Lung (tissue), 11 donors: ENCODE measurements at regions not wholly inside any gene's neighbourhood (a gene's known extent, or its start where the extent isn't known, plus 50 kb on each side); places are given as distances from the start of the nearest gene placed in this dataset.

Source experiments
- ATAC-seq: fragments of 200-7000 bp; cut with Tn5 transposase; one replicate; pipeline ENCODE4 v1.9.1; 2020; ENCODE audit warnings: moderate number of reproducible peaks; ENCODE audit not compliant: insufficient read depth, low FRiP score
- DNase-seq, 3 donors: peaks; one replicate each; pipeline ENCODE4 v3.0.0-alpha.2; 2013 to 2017
- H3K27ac ChIP-seq, 2 donors: one replicate each; pipeline ENCODE4 v1.5.1; 2013; ENCODE audit warnings: mild to moderate bottlenecking in 2 of 2, moderate library complexity in 2 of 2, control low read depth in 1 of 2, inconsistent platforms in 1 of 2, low read depth in 1 of 2, low read length in 1 of 2
- H3K27me3 ChIP-seq, 3 donors: one replicate each; pipeline ENCODE4 v1.5.1; 2013; ENCODE audit warnings: low read length in 2 of 3; ENCODE audit not compliant: control insufficient read depth in 3 of 3, insufficient read depth in 3 of 3
- H3K36me3 ChIP-seq, 4 donors: one replicate each; pipeline ENCODE4 v1.5.1; 2013; ENCODE audit warnings: low read length in 4 of 4, mild to moderate bottlenecking in 1 of 4, moderate library complexity in 1 of 4; ENCODE audit not compliant: control insufficient read depth in 4 of 4, insufficient read depth in 4 of 4
- H3K4me1 ChIP-seq, 5 donors: one replicate each; pipeline ENCODE4 v1.5.1; 2013; ENCODE audit warnings: low read length in 5 of 5, mild to moderate bottlenecking in 2 of 5, moderate library complexity in 1 of 5; ENCODE audit not compliant: control insufficient read depth in 5 of 5, insufficient read depth in 5 of 5
- H3K4me3 ChIP-seq: one replicate; pipeline ENCODE4 v1.5.1; 2013; ENCODE audit warnings: mild to moderate bottlenecking, control low read depth, moderate library complexity
- H3K9ac ChIP-seq, 2 donors: one replicate each; pipeline ENCODE4 v1.5.1; 2013; ENCODE audit warnings: low read length in 2 of 2, control low read depth in 1 of 2; ENCODE audit not compliant: insufficient read depth in 1 of 2
- H3K9me3 ChIP-seq, 4 donors: one replicate each; pipeline ENCODE4 v1.5.1; 2013; ENCODE audit warnings: low read length in 3 of 4, mild to moderate bottlenecking in 1 of 4, moderate library complexity in 1 of 4; ENCODE audit not compliant: control insufficient read depth in 4 of 4, insufficient read depth in 3 of 4
- CTCF ChIP-seq: IDR thresholded peaks from 2 replicates; pipeline ENCODE4 v1.5.1; 2012; ENCODE audit warnings: mild to moderate bottlenecking; ENCODE audit errors: control extremely low read depth, extremely low read depth
- WGBS, 2 donors: extraction: QIAGEN DNeasy Blood & Tissue Kit; methylation state at CpG; one replicate each; pipeline ENCODE4 v1.1.7; 2013; 5-methylcytosine and 5-hydroxymethylcytosine counted together
- donor health status: control.
- donor health status: control.
- donor health status: Bipolar disorder and iron deficiency.
- donor health status: healthy.
- donor health status: DM: yes; HTN: yes; CAD: no.

- no peak for DNase-seq
- 84 to 88% methylated on average over 3 of the region's 3 CpGs for WGBS, 2 donors
- Histone ChIP-seq H3K27ac (no peak overlapping the region), H3K4me3 (no peak overlapping the region), H3K9me3 (peaks cover 0 to 4% (median 0%) of the 10 kb centered on the region in 4 donors), H3K36me3 (no peaks in the 10 kb centered on the region), H3K9ac (no peak overlapping the region), H3K4me1 (peaks cover 0 to 3% (median 0%) of the 10 kb centered on the region in 5 donors), H3K27me3 (no peaks in the 10 kb centered on the region)
- TF ChIP-seq CTCF, result no peak
- ATAC-seq, result no peak
Observed at GRCh38 chr11:116452461-116452860, 320.3 kb downstream of the BUD13 start.

GRCh38 chr11:116449522-116449921 lies 323.3 kb downstream of the BUD13 start:
- Histone ChIP-seq H3K4me3 (no peak overlapping the region), H3K27ac (no peak overlapping the region), H3K36me3 (no peaks in the 10 kb centered on the region), H3K9me3 (peaks cover 0 to 4% (median 0%) of the 10 kb centered on the region in 4 donors), H3K9ac (no peak overlapping the region), H3K4me1 (peaks cover 0 to 3% (median 0%) of the 10 kb centered on the region in 5 donors), H3K27me3 (no peaks in the 10 kb centered on the region)
- no peak for TF ChIP-seq CTCF
- 92 to 98% methylated on average over 1 of the region's 1 CpG for WGBS, 2 donors
- ATAC-seq, result no peak
- DNase-seq, result no peak

- H3K9me3 ChIP-seq, result peaks cover 0 to 5% (median 0%) of the 10 kb centered on the region in 4 donors
- 57 to 58% methylated on average over 5 of the region's 5 CpGs for WGBS, 2 donors
- no peak for ATAC-seq
Observed at GRCh38 chr11:116446048-116446941, 326.5 kb downstream of the BUD13 start.

More at GRCh38 chr11:116446048-116446941, 326.5 kb downstream of the BUD13 start:
- Histone ChIP-seq H3K27ac (no peak overlapping the region), H3K27me3 (no peaks in the 10 kb centered on the region), H3K4me1 (no peaks in the 10 kb centered on the region), H3K36me3 (no peaks in the 10 kb centered on the region), H3K4me3 (no peak overlapping the region), H3K9ac (no peak overlapping the region)
- no peak for DNase-seq
- no peak for TF ChIP-seq CTCF
